ENCODE measurements at regions not wholly inside any gene's neighbourhood (a gene's known extent, or its start where the extent isn't known, plus 50 kb on each side); places are given as distances from the start of the nearest gene placed in this dataset.
A peak's percentile ranks its signal among the peaks of the same experiment; 100 is the strongest.

DNA sequence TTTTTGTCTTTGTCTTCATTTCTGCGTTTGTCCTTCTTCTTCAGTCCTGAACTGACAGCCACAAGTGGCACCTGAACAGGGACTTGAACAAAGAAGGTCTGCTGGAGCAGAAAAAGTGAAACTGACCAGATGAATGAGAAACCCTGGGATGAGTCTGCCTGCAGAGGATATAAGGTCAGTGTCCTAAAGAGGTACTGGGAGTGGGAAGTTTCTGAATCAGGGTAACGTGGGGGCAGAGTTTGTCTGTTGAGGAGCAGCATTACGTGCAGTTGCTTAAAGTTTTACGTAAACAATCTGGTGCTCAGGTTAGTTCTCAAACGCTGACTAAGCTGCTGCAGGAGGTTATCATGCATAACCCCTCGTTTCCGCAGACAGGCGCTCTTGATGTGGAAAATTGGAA, 2057.6 kb downstream of the TP53TG3F start:
- DNase-seq: no peak

DNA sequence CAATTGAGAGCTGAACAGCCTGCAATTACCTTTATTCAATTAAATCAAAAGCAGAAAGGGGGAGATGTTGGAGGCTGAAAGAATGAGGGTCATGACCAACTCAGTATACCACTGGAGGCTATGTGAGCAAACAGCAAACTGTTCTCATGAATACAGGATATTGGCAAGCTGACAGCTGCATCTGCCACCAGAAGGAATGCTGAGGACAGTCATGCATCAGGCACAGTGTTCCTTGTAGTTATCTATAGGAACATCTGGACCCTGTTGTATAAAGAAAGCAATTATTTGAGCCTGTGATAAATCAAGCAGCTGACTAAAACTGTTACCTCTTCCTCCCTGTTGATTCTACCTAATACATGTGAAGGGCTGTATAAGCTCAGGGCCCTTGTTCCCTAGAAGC, 2064.6 kb downstream of the TP53TG3F start:
- peak; percentile 85 for DNase-seq

DNA sequence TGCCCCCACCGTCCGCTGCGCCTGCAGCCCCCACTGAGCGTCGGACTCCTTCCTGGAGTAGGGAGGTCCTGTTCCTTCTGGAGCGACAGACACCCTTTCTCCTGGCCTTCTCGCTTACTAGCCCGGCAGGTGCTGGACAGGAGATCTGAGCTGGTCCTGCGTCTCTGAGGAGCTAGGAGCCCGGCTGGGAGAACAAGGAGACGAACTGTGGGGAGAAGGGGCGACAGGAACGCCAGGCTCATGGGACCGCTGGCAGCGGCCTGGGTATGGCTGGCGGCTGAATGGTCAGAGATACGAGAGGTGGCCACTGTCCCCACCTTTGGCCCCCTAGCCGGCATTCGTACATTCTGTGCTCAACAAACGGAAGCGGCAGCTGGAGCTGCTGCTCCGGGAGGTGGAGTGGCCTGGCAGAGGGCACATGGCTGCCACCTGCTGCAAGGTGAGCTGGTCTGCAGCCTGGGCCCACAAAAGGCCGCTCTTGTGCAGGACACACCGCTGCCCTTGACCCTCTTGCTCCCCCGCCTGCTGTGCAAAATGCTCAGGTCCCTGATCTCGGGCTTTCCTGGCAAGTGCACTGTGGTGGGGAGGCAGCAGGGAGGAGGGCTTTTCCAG, 2066.7 kb downstream of the TP53TG3F start:
- DNase-seq: no peak

DNA sequence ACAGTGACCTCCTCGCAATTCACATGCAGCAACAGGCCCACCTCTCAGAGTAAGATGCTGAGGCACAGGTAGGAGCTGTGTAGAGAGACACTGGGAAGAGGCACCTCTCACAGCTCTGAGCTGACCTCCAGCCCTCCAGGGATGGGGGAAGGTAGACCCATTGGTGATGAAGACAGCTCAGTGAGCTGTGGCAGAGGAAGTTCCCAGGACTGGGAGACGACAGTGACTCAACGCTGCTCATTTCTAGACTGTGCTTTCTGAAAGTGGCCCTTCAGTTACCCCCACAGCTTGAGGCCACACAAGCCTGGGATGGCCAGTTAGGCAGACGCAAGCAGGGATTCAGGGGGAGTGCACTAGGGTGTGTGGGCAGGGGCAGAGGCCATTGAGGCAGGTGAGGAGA, 2073.2 kb downstream of the TP53TG3F start:
- no peak for DNase-seq

DNA sequence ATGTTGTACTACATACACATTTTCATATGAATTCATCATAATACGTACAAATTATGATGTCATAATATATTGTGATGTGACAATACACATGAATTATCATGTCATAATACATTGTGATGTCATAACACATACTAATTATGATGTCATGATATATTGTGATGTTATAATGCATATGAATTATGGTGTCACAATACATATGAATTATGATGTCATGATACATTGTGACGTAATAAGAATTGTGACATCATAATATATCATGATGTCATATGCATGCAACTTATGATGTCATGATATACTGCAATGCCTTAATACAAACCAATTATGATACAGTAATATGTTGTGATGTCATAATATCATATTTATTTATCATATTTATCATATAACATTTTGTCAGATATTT, 2074.3 kb downstream of the TP53TG3F start:
- DNase-seq: no peak

DNA sequence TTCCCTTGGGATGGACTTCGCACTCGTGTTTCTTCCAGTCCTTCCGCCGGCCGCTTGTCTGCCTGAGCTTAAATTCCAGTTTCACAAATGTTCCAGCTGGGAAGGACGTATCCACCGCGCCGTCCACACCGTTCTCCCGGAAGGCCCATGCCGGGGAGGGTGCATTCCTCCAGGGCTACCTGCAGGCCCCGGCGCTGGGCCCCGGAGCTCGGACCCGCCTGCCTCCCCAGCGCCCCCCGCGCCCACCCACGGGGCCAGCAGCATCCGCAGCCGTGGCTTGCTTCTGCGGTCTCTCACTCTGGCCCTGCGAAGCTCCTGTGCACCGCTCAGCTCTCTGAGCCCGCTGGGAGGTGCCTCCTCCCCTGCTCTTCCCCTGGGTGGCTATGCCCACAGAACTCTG, 2084.1 kb downstream of the TP53TG3F start:
- DNase-seq: no peak

DNA sequence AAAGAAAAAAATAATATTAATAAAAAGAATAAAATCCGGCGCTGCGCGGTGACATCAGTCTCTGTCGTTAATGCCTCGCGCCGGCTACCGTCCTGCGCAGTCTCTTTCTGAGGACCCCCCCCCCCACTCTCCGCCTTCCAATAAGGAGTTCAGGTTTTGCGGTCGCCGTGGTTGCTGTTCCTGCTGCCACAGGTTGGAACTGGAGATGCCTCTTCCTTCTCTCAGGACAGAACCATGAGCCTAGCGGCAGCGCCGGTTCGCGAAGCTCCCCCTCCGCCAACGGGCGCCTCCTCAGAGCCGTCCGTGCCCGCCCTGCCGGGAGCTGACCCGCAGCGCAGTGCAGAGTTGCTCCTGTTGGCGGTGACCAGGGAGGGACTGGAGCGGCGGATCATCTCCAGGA, 2093.4 kb downstream of the TP53TG3F start:
- no peak for DNase-seq

DNA sequence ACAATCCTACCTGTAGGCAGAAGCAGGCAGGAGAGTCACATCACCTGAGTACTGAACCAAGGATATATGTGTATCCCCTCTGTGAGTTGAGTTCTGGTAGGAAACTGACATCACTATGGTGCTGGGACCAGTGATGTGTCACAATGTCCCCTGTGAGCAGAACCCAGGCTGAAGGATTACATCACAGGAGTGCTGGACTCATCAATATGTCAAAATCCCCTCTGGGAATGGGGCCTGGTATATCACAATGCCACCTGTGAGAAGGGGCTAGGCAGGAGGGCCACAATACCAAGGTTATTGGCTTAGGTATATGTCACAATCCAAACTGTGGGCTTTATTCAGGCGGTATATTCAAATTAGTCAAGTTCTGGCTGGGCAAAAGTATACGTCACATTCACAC, 2098.3 kb downstream of the TP53TG3F start:
- DNase-seq: no peak

DNA sequence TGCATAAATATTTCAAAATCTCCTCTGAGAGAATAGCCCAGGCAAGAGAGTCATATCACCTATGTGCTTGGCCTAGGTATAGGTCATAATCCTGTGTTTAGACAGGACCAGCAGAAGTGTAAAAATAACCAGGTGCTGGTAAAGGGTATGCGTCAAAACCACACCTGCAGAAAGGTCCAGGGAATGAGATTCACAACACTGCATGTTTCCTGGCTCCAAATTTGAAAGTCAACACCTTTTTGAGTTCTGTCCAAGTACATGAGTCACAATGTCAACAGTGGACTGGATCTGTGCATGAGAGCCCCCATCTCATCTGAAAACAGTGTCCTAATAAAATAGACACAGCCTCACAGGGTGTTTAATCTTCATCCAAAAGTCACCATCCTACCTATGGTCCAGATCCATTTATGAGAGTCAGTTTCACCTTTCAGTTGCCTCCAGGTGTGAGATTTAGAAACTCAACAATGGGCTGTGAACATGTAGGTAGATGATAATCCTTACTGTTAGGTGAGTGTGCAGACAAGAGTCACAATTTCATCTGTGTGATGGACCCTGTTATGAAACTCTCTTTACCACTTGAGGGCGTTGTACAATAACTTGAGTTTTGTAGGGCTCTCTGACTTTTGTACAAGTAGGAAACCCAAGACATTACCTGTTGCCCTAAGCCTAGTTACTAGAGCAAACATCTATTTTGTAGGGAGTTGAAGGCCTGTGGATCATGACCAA, 2100.7 kb downstream of the TP53TG3F start:
- peak; percentile 2 for DNase-seq

DNA sequence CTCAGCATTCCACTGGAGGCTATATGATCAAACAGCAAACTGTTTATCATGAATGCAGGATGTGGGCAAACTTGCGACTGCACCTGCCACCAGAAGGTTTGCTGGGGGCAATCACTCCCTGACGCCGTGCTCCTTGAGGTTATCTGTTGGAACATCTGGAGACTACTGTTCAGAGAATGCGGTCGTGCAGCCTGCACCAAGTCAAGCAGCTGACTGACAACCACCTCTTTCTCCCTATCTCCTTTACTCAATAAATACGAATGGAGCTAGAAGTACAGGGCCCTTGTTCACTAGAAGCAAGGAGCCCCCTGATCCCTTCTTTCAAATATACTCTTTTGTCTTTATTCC, 2101.2 kb downstream of the TP53TG3F start:
- DNase-seq: no peak

DNA sequence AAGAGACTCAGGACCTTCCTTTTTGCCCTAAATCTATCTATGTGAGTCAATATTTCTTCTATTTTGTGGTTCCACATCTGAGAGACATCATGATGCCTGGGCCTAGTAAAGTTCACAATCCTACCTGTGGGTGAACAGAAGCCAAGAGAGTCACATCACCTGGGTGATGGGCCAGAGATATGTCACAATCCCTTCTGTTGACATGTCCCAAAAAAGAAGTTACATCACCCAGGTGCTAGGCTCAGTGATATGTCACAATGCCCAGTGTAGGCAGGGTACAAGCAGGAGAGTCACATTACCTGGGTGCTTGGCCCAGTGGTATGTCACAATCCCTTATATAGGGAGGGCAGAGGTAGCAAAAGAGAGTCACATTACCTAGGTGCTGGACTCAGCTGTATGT, 2101.9 kb downstream of the TP53TG3F start:
- DNase-seq: no peak

DNA sequence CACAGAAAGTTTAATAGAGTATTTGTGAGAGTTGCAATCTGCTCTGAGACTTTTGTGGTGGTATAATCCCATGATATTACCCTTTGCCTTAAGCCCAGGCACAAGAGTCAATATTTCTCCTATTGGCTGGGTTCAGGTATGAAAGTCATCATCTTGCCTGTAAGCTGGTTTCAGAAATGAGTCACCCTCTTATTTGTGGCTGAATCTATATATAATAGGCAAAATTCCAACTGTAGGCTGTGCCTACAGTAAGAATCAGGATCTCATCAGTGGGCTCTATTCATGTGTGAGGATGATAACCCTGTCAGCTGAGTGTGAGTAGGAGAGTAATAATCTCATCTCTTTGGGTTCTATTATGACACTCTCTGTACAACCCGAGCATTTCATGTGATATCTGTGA, 2103.1 kb downstream of the TP53TG3F start:
- DNase-seq: no peak

DNA sequence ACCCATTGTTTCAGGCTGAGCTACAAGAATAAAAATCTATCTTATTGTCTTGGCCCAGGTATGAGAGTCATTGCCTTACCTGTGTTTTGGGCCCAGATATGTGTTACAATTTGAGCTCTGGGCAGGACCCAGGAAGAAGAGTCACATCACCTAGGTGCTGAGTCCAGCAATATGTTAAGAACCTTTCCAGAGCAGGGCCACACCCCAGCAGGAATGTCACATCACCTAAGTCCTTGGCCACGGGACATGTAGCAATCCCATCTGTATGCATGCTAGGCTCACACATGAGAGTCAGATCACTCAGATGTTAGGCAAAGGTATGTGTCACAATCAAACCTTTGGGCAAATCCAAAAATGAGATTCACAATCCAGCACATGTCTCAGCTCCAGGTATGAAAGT, 2103.5 kb downstream of the TP53TG3F start:
- DNase-seq: no peak

DNA sequence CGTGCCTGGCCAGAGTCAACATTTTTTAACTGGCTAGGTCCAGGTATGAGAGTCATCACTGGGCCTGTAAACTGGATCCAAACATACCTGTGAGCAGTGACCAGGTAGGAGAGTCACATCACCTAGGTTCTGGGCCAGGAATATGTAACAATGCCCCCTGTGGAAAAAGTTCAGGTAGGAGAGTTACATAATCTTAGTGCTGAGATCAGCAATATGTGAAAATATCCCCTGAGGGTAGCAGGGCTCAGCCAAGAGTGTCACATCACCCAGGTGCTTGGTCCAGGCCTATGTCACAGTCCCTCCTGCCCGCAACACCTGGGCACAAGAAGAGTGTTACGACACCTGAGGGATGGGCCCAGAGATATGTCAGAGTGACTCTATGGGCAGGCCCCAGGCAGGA, 2104.7 kb downstream of the TP53TG3F start:
- no peak for DNase-seq

DNA sequence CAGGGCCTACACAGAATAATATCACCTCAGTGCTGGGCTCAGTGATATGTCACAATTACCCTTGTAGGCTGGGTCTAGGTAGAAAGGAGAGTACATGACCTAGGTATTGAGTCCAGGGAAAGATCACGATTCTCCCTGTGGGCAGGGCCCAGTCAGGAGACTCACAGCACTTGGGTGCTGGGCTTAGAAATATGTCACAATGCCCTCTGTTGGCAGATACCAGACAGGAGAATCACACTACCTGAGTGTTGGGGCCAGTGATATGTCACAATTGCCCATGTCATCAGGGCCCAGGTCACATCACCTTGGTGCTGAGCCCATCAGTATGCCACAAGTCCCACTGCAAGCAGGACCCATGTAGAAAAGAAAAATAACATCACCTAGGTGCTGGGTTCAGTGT, 2105.5 kb downstream of the TP53TG3F start:
- DNase-seq: no peak

DNA sequence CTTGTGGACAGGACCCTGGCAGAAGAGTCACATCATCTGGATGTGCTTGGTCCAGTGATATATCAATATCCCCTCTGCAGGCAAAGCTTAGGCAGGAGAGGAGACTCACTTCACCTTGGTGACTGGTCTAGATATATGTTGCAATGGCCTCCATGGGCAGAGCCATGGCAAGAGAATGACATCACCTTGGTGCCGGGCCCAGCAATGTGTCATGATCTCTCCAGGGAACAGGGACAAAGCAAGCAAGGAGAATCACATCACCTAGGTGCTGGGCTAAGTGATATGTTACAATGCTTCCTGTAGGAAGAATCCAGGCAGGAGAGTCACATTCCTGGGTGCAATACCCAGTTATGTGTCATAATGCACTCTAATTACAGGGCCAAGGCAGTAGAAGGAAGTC, 2106.2 kb downstream of the TP53TG3F start:
- no peak for DNase-seq

DNA sequence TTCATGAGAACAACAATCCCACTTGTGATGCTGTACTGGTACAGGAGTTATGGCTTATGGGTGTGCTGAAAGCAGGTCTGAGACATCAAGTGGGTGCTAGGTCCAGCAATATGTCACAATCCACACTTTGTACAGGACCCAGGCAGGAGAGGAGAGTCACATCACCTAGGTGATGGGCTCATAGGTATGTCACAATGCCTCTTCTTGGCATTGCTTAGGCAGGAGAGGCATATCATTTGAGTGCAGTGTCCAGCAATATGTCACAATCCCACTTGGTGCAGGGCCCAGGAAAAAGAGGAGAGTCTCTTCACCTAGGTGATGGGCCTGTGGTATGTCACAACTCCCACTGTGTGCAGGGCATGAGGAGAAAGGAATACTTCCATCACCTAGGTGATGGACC, 2110.0 kb downstream of the TP53TG3F start:
- DNase-seq: no peak

DNA sequence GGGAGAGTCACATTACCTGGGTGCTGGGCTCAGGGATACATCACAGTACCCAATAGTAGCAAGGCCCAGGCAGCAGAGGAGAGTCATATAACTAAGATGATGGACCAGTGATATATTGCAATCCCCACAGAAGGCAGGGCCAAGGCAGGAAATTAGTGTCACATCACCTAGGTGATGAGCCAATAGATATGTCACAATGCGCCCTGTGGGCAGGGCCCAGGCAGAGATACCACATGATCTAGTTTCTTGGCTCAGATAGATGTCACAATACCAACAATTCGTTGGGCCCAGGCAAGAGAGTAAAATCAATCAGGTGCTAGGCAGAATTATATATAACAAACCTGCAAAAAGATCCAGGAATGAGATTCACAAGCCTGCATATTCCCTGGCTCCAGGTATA, 2111.5 kb downstream of the TP53TG3F start:
- DNase-seq: no peak

DNA sequence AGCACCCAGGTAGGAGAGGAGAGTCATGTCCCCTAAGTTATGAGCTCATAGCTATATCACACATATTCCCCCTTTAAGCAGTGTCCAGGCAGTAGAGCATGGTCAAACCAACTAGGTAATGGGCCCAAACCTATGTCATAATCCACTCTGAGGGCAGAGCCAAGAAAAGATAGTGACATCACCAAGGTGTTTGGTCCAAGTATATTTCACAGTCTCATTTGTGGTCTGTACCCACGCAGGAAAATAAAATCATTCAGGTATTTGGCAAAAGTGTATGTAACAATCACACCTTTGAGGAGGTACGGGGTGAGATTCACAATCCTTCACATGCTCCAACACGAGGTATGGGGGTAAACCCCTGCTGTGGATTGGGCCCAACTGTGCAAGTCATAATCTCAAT, 2112.8 kb downstream of the TP53TG3F start:
- DNase-seq: no peak

DNA sequence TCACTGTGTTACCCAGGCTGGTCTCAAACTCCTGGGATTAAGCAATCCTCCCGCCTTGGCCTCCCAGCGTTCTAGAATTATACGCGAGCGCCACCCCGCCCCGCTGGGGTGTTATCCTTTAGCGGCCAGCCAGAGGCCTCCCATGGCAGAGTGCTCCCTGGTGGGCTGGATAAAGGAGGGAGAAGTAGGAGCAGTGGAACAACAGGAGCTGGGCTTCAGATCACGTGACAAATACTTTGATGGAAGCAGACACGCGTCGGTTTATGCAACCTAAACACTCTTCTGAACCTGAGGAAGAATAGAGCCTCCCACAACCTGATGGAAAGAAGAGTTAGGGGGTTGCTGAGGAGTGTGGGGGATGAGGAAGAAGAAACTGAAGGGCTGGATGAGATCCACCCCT, 2114.0 kb downstream of the TP53TG3F start:
- no peak for DNase-seq

DNA sequence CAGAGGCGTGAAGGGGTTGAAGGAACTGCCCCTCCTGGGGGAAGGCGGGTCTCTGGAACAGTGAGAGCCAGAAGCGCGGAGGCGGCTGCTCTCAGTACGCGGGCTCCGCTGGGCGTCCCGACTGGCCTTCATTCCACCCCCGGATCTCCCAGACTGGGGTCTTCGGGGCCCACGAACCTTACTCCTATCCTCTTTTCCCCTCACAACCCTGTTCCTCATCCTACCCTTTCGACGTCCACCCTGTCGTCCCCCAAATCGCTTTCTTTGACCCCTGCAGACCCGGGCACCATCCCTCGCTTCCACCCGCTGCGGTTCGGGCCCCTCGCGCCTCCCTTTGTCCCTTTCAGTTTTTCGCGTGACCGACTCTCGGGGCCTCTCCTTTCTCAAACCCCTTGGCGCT, 2114.6 kb downstream of the TP53TG3F start:
- DNase-seq: no peak

DNA sequence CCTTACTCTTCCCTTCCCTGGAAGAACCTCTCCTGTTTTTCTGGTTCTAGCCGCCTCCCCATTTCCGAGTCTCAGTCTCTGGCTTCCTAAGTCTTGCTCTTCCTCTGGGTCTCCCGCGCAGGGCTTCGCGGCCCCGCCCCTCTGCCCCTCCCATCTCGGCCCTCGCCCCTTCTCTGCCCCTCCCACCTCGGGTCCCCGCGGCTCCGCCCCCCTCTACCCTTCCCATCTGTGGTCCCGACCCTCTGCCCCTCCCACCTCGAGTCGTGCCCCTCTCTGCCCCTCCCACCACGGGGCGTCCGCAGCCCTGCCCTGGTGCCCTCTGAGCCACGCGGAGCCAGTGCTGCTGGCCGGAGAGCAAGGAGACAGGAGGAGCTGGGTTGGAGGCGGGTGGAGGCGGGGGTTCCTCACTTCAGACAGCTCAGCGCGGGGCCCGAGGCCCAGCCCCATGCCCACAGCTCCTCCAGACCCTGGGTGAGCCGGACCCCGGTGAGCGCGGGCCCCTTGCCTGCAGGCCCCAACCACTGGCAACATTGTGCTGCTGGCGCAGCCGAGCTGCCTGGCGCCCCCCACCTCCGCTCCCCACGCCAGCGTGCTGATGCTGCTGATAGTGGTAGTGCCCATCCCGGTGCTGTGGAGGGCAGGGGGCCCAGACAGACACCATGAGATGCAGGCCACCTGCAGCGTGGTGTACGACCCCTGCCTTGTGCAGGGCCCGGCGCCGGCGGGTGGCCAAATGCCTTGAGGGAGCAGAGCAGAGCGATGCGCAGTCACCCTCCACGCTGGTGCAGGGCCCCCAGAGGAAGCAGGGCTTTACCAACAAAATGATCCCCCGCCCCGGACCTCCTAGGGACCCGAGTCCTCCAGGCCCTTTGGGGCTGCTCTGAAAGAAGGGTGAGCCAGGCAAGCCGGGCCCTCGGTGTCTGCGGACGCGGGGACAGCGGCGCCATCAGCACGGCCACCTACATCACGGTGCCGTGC, 2115.3 kb downstream of the TP53TG3F start:
- DNase-seq: no peak

DNA sequence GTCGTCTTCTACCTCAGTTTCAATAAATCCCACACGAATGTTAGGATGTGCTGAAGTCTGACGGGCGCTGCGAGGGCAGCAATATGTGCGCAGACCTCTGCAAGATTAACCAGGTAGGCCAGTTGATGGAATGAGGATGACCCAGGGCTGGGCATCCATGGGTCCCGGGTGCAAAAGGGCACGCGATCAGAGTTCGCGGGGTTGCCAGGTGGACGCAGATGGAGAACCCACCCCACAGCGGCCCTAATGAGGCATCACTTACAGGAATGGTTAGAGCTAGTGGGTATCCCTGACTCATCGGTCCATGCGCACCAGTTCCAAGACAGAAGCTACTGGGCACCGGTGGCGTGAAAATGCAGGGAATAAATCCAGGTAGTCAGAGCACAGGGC, 2116.0 kb downstream of the TP53TG3F start:
- no peak for DNase-seq

DNA sequence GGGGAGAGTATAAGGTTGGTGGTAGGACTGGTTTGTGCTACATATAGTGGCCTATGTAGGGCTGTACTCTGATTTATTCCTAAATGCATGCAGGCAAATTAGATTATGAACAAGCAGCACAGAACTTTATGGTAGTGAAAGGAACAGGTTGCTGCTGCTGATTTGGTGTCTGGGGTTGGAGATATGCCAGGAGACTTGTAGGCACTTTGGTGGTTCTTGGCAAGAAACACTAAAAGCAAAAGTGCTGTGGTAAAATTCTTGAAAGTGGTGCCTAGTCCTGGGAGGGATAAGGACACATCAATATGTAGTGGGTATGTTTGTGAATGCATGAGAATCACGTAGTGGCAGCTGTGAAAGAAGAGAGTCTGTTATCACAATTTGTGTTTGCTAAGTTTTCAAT, 2126.0 kb downstream of the TP53TG3F start:
- DNase-seq: no peak
